T-cell (primary cell): ENCODE measurements at regions not wholly inside any gene's neighbourhood (a gene's known extent, or its start where the extent isn't known, plus 50 kb on each side); places are given as distances from the start of the nearest gene placed in this dataset.

Experiments
- ATAC-seq, 4 experiments: fragments of 200-7000 bp in 3 of 4; fragments of 150-1000 bp in 1 of 4; cut with Tn5 transposase; replicated peaks in 1 of 4; 1 replicate in 3 of 4; 2 replicates in 1 of 4; pipeline ENCODE4 v1.10.0; 2021; ENCODE audit warnings: moderate library complexity in 3 of 4, mild to moderate bottlenecking in 2 of 4, moderate number of reproducible peaks in 1 of 4
- CTCF ChIA-PET, 2 donors: fragments of 300-600 bp; sonication (Branson Sonifier 250); formaldehyde crosslinking; loops; one replicate each; lab custom pipeline; 2022; ENCODE audit warnings: antibody characterized with exemption in 2 of 2; lab: Charles Lee
- POLR2A ChIA-PET, 2 donors: fragments of 300-600 bp; sonication (Branson Sonifier 250); formaldehyde crosslinking; loops; one replicate each; lab custom pipeline; 2022; ENCODE audit warnings: antibody characterized with exemption in 2 of 2; lab: Charles Lee
- DNase-seq, 35 experiments: peaks; one replicate each; pipeline versions ENCODE4 v3.0.0 to v3.0.0-alpha.2; 2013 to 2023
- H3K27ac ChIP-seq: one replicate; pipeline ENCODE4 v1.5.1; 2013; ENCODE audit warnings: low read length
- H3K27me3 ChIP-seq, 2 experiments: replicated peaks in 1 of 2; 1 replicate in 1 of 2; 2 replicates in 1 of 2; pipeline versions ENCODE4 v1.6.1 to v1.7.0; 2013; ENCODE audit warnings: low read length in 1 of 2, mixed read lengths in 1 of 2; ENCODE audit not compliant: control insufficient read depth in 2 of 2, insufficient read depth in 2 of 2; ENCODE audit errors: extremely low read depth in 1 of 2
- H3K36me3 ChIP-seq, 2 donors: 1 replicate in 1 of 2; 2 replicates in 1 of 2; pipeline versions ENCODE4 v1.6.1 to v1.7.0; 2013; ENCODE audit warnings: low read length in 1 of 2; ENCODE audit not compliant: control insufficient read depth in 2 of 2, insufficient read depth in 1 of 2; ENCODE audit errors: extremely low read depth in 1 of 2
- H3K4me1 ChIP-seq, 2 experiments: 1 replicate in 1 of 2; 2 replicates in 1 of 2; pipeline versions ENCODE4 v1.6.1 to v1.7.0; 2013; ENCODE audit warnings: low read length in 2 of 2, mixed read lengths in 1 of 2; ENCODE audit not compliant: insufficient read depth in 2 of 2, control insufficient read depth in 1 of 2; ENCODE audit errors: extremely low read depth in 1 of 2
- H3K4me3 ChIP-seq, 2 donors: 1 replicate in 1 of 2; 2 replicates in 1 of 2; pipeline versions ENCODE4 v1.5.1 to v1.7.0; 2013; ENCODE audit warnings: mild to moderate bottlenecking in 2 of 2, low read length in 1 of 2, moderate library complexity in 1 of 2; ENCODE audit not compliant: control insufficient read depth in 1 of 2; ENCODE audit errors: extremely low read depth in 1 of 2
- H3K9me3 ChIP-seq: 2 replicates; pipeline ENCODE4 v1.7.0; 2013
- H3K27ac Mint-ChIP-seq, 2 donors: one replicate each; pipeline ENCODE4 v1.8.0; 2020 to 2021; ENCODE audit warnings: mild to moderate bottlenecking in 2 of 2, mixed read lengths in 2 of 2
- H3K27me3 Mint-ChIP-seq, 2 donors: one replicate each; pipeline ENCODE4 v1.8.0; 2021 to 2022; ENCODE audit warnings: mixed read lengths in 2 of 2
- H3K36me3 Mint-ChIP-seq: one replicate; pipeline ENCODE4 v1.8.0; 2021; ENCODE audit warnings: mixed read lengths
- H3K4me1 Mint-ChIP-seq, 3 donors: one replicate each; pipeline ENCODE4 v1.8.0; 2020 to 2022; ENCODE audit warnings: mixed read lengths in 3 of 3, mild to moderate bottlenecking in 1 of 3
- H3K4me3 Mint-ChIP-seq, 3 donors: one replicate each; pipeline ENCODE4 v1.8.0; 2020 to 2022; ENCODE audit warnings: mild to moderate bottlenecking in 3 of 3, mixed read lengths in 3 of 3, moderate library complexity in 3 of 3
- H3K9me3 Mint-ChIP-seq, 3 donors: one replicate each; pipeline ENCODE4 v1.8.0; 2020 to 2022; ENCODE audit warnings: mixed read lengths in 3 of 3
- WGBS: methylation state at CpG from one replicate; pipeline ENCODE4 v1.1.5; 2013; ENCODE audit warnings: missing lambda C conversion rate; ENCODE audit not compliant: insufficient coverage; 5-methylcytosine and 5-hydroxymethylcytosine counted together

DNA sequence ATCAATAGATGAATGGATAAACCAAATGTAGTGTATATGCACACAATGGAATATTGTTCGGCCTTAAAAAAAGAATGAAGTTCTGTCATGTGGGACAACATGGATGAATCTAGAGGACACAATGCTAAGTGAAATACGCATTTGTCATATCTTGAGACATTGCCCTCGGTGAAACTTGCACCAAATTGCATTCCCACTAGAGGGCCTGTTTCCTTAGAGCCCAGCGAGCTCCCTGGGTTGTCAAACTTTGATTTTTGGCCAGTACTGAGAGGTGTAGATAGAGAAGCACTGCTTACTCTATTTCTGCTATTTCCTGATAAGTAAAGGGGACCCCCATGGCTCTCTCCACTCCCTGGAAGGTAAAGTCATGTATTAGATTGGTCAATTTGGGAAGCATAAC, 157.1 kb downstream of the GPAM start:
- Histone ChIP-seq H3K27me3 (no peaks in the 10 kb centered on the region), H3K36me3 (no peaks in the 10 kb centered on the region), H3K9me3 (no peaks in the 10 kb centered on the region), H3K27ac (no peak overlapping the region), H3K4me3 (no peak overlapping the region), H3K4me1 (no peaks in the 10 kb centered on the region)
- WGBS: no CpG with 5 or more reads among the region's 4 CpGs
- DNase-seq: no peak
- H3K9me3 Mint-ChIP-seq: peaks cover 3 to 15% (median 5%) of the 10 kb centered on the region in 3 donors
- ATAC-seq: no peak
- POLR2A ChIA-PET: no interaction called here
- CTCF ChIA-PET: no interaction called here
- H3K27ac Mint-ChIP-seq: no peak overlapping the region
- H3K4me1 Mint-ChIP-seq: no peaks in the 10 kb centered on the region
- no peaks in the 10 kb centered on the region for H3K27me3 Mint-ChIP-seq
- H3K4me3 Mint-ChIP-seq: no peak overlapping the region
- H3K36me3 Mint-ChIP-seq: no peaks in the 10 kb centered on the region

DNA sequence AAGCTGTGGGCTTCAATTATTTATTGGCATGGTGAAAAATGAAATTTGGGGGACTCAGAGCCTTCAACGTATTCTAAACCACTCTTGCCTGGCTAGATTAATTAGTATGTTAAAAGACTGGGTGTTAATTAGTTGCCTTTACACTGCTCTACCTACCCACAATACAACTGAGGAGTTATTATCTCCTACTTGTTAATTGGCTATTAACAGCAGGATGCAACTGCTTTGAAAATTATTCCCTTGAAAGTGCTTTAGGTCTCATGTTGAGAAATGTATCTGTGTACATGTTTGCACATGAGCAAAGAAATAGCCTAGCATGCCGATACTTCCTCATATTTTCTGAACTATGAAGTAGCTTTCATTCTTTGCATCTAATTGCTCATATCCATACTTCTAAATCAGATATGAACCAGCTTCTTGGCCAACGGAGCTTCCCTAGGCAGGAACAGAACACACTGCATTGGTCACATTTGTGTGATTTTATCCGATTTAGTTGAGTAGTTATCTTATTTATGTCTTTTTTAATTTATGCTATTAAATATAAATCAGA, 155.8 kb downstream of the GPAM start:
- Mint-ChIP-seq H3K4me3 (no peak overlapping the region), H3K27ac (no peak overlapping the region), H3K9me3 (peaks cover 4 to 19% (median 11%) of the 10 kb centered on the region in 3 donors), H3K27me3 (no peaks in the 10 kb centered on the region), H3K4me1 (no peaks in the 10 kb centered on the region), H3K36me3 (no peaks in the 10 kb centered on the region)
- Histone ChIP-seq H3K36me3 (no peaks in the 10 kb centered on the region), H3K27me3 (no peaks in the 10 kb centered on the region), H3K9me3 (no peaks in the 10 kb centered on the region), H3K4me3 (no peak overlapping the region), H3K4me1 (no peaks in the 10 kb centered on the region), H3K27ac (no peak overlapping the region)
- ChIA-PET CTCF (no interaction called here), POLR2A (interaction anchor here in 1 of 2 donors (0.6 kb wide), 1 partner anchor 9 kb away, joined by 5 read pairs; no protein-coding TSS in a partner anchor)
- ATAC-seq (no peak), DNase-seq (no peak)
- no CpG with 5 or more reads among the region's 4 CpGs for WGBS

DNA sequence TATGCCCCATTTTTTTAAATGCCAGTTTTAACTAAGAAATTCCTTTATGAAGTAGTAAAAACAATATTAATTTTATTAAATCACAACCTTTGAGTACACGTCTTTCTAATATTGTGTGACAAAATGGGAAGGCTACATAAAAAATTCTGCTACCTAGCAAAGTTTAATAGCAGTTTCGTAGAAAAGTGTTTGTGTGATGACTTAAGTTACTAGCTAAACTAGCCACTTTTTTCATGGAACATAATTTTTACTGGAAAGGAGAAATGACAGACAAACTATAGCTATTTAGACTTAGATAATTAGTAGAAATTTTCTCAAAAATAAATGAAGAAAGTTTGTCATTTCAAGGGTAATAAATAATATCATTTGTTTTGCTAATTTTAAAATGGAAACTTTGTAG, 153.1 kb downstream of the GPAM start:
- Histone ChIP-seq H3K36me3 (no peaks in the 10 kb centered on the region), H3K9me3 (no peaks in the 10 kb centered on the region), H3K27me3 (no peaks in the 10 kb centered on the region), H3K27ac (no peak overlapping the region), H3K4me1 (no peaks in the 10 kb centered on the region), H3K4me3 (no peak overlapping the region)
- CTCF ChIA-PET: no interaction called here
- no peaks in the 10 kb centered on the region for H3K4me1 Mint-ChIP-seq
- ATAC-seq (no peak), DNase-seq (no peak)
- no peaks in the 10 kb centered on the region for H3K36me3 Mint-ChIP-seq
- no peak overlapping the region for H3K27ac Mint-ChIP-seq
- H3K4me3 Mint-ChIP-seq: no peak overlapping the region
- WGBS: no CpG with 5 or more reads among the region's 2 CpGs
- POLR2A ChIA-PET: interaction anchor here in 1 of 2 donors (0.7 kb wide), 1 partner anchor 22 kb away, joined by 3 read pairs; no protein-coding TSS in a partner anchor
- H3K27me3 Mint-ChIP-seq: no peaks in the 10 kb centered on the region
- H3K9me3 Mint-ChIP-seq: peaks cover 6 to 23% (median 8%) of the 10 kb centered on the region in 3 donors

DNA sequence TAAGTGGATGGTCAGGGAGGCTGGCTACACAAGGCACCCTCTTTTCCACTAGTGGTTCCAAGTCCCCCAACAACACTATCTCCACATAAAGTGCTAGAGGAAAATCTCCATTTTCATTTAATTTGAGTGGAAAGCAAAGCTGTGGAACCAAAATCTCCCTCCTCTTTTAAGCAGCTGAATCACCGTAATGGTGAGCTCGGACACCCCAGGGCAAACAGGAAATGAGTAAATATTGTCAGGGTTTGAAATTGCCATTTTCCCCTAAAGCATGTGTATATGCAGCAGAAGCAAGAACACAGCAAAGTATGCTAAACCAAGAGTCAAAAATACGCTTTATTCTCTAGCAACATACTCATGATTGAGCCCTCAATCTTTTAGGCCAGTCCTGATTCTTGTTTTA, 143.7 kb downstream of the GPAM start:
- ChIA-PET CTCF (no interaction called here), POLR2A (no interaction called here)
- H3K27ac Mint-ChIP-seq: no peak overlapping the region
- no peaks in the 10 kb centered on the region for H3K4me1 Mint-ChIP-seq
- H3K27me3 ChIP-seq: no peaks in the 10 kb centered on the region
- no peaks in the 10 kb centered on the region for H3K36me3 ChIP-seq
- no CpG with 5 or more reads among the region's 3 CpGs for WGBS
- H3K27ac ChIP-seq: no peak overlapping the region
- peaks cover 5 to 11% of the 10 kb centered on the region in 2 donors for H3K27me3 Mint-ChIP-seq
- no peaks in the 10 kb centered on the region for H3K9me3 ChIP-seq
- H3K36me3 Mint-ChIP-seq: no peaks in the 10 kb centered on the region
- DNase-seq: no peak
- no peak for ATAC-seq
- H3K4me3 Mint-ChIP-seq: no peak overlapping the region
- H3K4me1 ChIP-seq: no peaks in the 10 kb centered on the region
- H3K9me3 Mint-ChIP-seq: peaks cover 2 to 10% (median 10%) of the 10 kb centered on the region in 3 donors
- H3K4me3 ChIP-seq: no peak overlapping the region

DNA sequence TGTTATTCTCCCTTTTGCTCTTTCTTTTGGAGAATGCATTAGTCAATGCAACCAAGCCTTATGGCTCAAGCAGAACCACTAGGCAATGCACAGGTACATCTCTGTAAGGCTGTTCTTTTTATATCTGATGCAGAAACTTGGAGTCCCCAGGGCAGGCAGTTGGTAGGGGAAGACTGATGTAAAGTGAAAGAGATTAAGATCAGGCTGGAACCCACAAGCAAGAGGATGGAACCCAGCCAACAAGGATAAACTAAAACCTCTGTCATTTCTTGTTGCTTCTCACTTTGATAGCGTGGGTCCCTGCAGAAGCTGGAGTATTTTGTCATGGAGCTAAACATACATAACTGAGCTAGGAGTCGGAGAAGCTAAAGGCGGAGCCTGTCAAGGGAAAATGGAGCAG, 142.9 kb downstream of the GPAM start:
- no peaks in the 10 kb centered on the region for H3K36me3 Mint-ChIP-seq
- no peaks in the 10 kb centered on the region for H3K9me3 ChIP-seq

DNA sequence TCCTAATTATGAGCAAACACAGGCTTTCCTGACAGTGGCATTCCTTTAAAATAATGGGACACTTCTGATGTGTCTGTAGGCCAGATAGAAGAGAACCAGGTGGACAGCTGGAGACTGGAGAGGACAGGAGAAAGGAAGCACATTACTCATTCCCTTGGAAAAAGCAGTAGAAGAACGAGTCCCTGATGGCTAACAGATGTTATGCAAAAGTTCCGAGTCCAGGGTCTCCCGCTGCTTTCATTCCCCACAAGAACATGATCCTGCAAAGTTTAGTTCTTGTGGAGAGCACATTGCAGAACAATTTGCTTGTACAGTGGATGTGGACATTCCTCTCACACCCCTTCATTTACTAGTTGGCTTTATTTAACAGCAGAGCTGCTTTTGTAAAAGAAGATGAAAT, 137.6 kb downstream of the GPAM start:
- no peaks in the 10 kb centered on the region for H3K9me3 ChIP-seq
- WGBS: no CpG with 5 or more reads among the region's 3 CpGs
- no peaks in the 10 kb centered on the region for H3K36me3 ChIP-seq
- Mint-ChIP-seq H3K9me3 (peaks cover 2 to 10% (median 10%) of the 10 kb centered on the region in 3 donors), H3K27me3 (peaks cover 0 to 5% of the 10 kb centered on the region in 2 donors), H3K4me3 (no peak overlapping the region), H3K27ac (no peak overlapping the region), H3K36me3 (no peaks in the 10 kb centered on the region), H3K4me1 (no peaks in the 10 kb centered on the region)
- POLR2A ChIA-PET: no interaction called here
- no peak overlapping the region for H3K4me3 ChIP-seq
- DNase-seq: no peak
- H3K27me3 ChIP-seq: no peaks in the 10 kb centered on the region
- CTCF ChIA-PET: no interaction called here
- no peak for ATAC-seq
- no peaks in the 10 kb centered on the region for H3K4me1 ChIP-seq
- H3K27ac ChIP-seq: no peak overlapping the region

More for the DNA sequence above, 142.9 kb downstream of the GPAM start:
- Histone ChIP-seq H3K27ac (no peak overlapping the region), H3K36me3 (no peaks in the 10 kb centered on the region), H3K4me1 (no peaks in the 10 kb centered on the region), H3K4me3 (no peak overlapping the region), H3K27me3 (no peaks in the 10 kb centered on the region)
- Mint-ChIP-seq H3K4me1 (no peaks in the 10 kb centered on the region), H3K27me3 (peaks cover 5 to 11% of the 10 kb centered on the region in 2 donors), H3K4me3 (no peak overlapping the region), H3K9me3 (peaks cover 2 to 13% (median 10%) of the 10 kb centered on the region in 3 donors), H3K27ac (no peak overlapping the region)
- ATAC-seq: no peak
- ChIA-PET POLR2A (no interaction called here), CTCF (no interaction called here)
- WGBS: 79% methylated on average over 3 of the region's 3 CpGs
- DNase-seq: no peak

DNA sequence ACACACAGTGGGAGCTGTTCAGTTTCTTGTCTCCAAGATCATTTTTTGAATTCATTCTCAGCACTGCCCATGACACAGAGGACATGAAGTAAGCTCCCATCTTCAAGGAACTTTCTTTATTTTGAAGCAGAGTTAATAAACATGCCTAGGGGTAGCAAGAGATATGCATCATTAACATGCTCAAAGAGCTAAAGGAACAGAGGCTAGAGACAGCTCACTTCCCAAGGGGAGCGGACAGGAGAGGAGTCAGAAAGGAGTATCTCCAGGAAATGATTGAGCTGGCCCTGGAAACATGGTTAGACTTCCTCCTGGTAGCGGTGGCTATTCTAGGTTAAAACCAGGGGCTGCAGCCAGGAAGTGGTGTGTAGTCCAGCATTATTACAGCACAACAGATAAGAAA, 135.9 kb downstream of the GPAM start:
- Mint-ChIP-seq H3K27ac (no peak overlapping the region), H3K4me3 (no peak overlapping the region), H3K4me1 (no peaks in the 10 kb centered on the region), H3K9me3 (peaks cover 0 to 5% (median 5%) of the 10 kb centered on the region in 3 donors), H3K36me3 (no peaks in the 10 kb centered on the region), H3K27me3 (no peaks in the 10 kb centered on the region)
- no peak for DNase-seq
- ChIA-PET CTCF (no interaction called here), POLR2A (no interaction called here)
- no peak overlapping the region for H3K27ac ChIP-seq
- no peaks in the 10 kb centered on the region for H3K4me1 ChIP-seq
- WGBS: 33% methylated on average over 1 of the region's 2 CpGs
- no peaks in the 10 kb centered on the region for H3K9me3 ChIP-seq
- no peaks in the 10 kb centered on the region for H3K36me3 ChIP-seq
- no peak overlapping the region for H3K4me3 ChIP-seq
- ATAC-seq: no peak
- H3K27me3 ChIP-seq: no peaks in the 10 kb centered on the region
